ENCODE measurements at regions not wholly inside any gene's neighbourhood (a gene's known extent, or its start where the extent isn't known, plus 50 kb on each side); places are given as distances from the start of the nearest gene placed in this dataset.
"Not testable (repeated sequence)": the region's sequence is repeated elsewhere in the genome, so short reads cannot be mapped to it uniquely, and the experiment has no call there.

GRCh38 chr20:26373066-26373465 is 676.4 kb upstream of the ZNF337 start:
- not testable (repeated sequence) for DNase-seq; H3K27me3 ChIP-seq (replicated peaks; ENCODE audit: control insufficient read depth, insufficient read depth, low read length, poor library complexity, severe bottlenecking); H3K9me3 ChIP-seq (ENCODE audit: control insufficient read depth, low read length); H3K27ac ChIP-seq (ENCODE audit: insufficient read depth, low read length, poor library complexity, severe bottlenecking); H3K4me1 ChIP-seq (ENCODE audit: control insufficient read depth, insufficient read depth, low read length, poor library complexity, severe bottlenecking); H3K36me3 ChIP-seq (ENCODE audit: control insufficient read depth, insufficient read depth, low read length); H3K4me3 ChIP-seq (ENCODE audit: insufficient read depth, low read depth, low read length, poor library complexity, severe bottlenecking)

- Histone ChIP-seq H3K9me3 (ENCODE audit: control insufficient read depth, low read length) (no peaks in the 10 kb centered on the region), H3K27ac (ENCODE audit: insufficient read depth, low read length, poor library complexity, severe bottlenecking) (no peak overlapping the region), H3K4me3 (ENCODE audit: insufficient read depth, low read depth, low read length, poor library complexity, severe bottlenecking) (no peak overlapping the region), H3K27me3 (replicated peaks; ENCODE audit: control insufficient read depth, insufficient read depth, low read length, poor library complexity, severe bottlenecking) (no peaks in the 10 kb centered on the region), H3K36me3 (ENCODE audit: control insufficient read depth, insufficient read depth, low read length) (no peaks in the 10 kb centered on the region), H3K4me1 (ENCODE audit: control insufficient read depth, insufficient read depth, low read length, poor library complexity, severe bottlenecking) (no peaks in the 10 kb centered on the region)
- no peak for DNase-seq
These were observed 657.9 kb upstream of the ZNF337 start for GRCh38 chr20:26354511-26354910.

GRCh38 chr20:26347396-26347795 is 650.7 kb upstream of the ZNF337 start:
- no peak overlapping the region for H3K4me3 ChIP-seq (ENCODE audit: insufficient read depth, low read depth, low read length, poor library complexity, severe bottlenecking)
- no peak overlapping the region for H3K27ac ChIP-seq (ENCODE audit: insufficient read depth, low read length, poor library complexity, severe bottlenecking)
- no peaks in the 10 kb centered on the region for H3K9me3 ChIP-seq (ENCODE audit: control insufficient read depth, low read length)
- H3K27me3 ChIP-seq (replicated peaks; ENCODE audit: control insufficient read depth, insufficient read depth, low read length, poor library complexity, severe bottlenecking), result no peaks in the 10 kb centered on the region
- no peak for DNase-seq
- H3K4me1 ChIP-seq (ENCODE audit: control insufficient read depth, insufficient read depth, low read length, poor library complexity, severe bottlenecking), result no peaks in the 10 kb centered on the region
- H3K36me3 ChIP-seq (ENCODE audit: control insufficient read depth, insufficient read depth, low read length), result no peaks in the 10 kb centered on the region

- not testable (repeated sequence) for H3K27ac ChIP-seq (ENCODE audit: insufficient read depth, low read length, poor library complexity, severe bottlenecking); H3K9me3 ChIP-seq (ENCODE audit: control insufficient read depth, low read length); H3K27me3 ChIP-seq (replicated peaks; ENCODE audit: control insufficient read depth, insufficient read depth, low read length, poor library complexity, severe bottlenecking); DNase-seq; H3K4me1 ChIP-seq (ENCODE audit: control insufficient read depth, insufficient read depth, low read length, poor library complexity, severe bottlenecking); H3K36me3 ChIP-seq (ENCODE audit: control insufficient read depth, insufficient read depth, low read length); H3K4me3 ChIP-seq (ENCODE audit: insufficient read depth, low read depth, low read length, poor library complexity, severe bottlenecking)
These were observed 643.9 kb upstream of the ZNF337 start for GRCh38 chr20:26340460-26341065.

GRCh38 chr20:26324177-26324576 is 627.5 kb upstream of the ZNF337 start:
- Histone ChIP-seq H3K4me3 (ENCODE audit: insufficient read depth, low read depth, low read length, poor library complexity, severe bottlenecking) (no peak overlapping the region), H3K27me3 (replicated peaks; ENCODE audit: control insufficient read depth, insufficient read depth, low read length, poor library complexity, severe bottlenecking) (no peaks in the 10 kb centered on the region), H3K9me3 (ENCODE audit: control insufficient read depth, low read length) (no peaks in the 10 kb centered on the region), H3K27ac (ENCODE audit: insufficient read depth, low read length, poor library complexity, severe bottlenecking) (no peak overlapping the region), H3K4me1 (ENCODE audit: control insufficient read depth, insufficient read depth, low read length, poor library complexity, severe bottlenecking) (no peaks in the 10 kb centered on the region), H3K36me3 (ENCODE audit: control insufficient read depth, insufficient read depth, low read length) (no peaks in the 10 kb centered on the region)
- DNase-seq, result no peak

DNA sequence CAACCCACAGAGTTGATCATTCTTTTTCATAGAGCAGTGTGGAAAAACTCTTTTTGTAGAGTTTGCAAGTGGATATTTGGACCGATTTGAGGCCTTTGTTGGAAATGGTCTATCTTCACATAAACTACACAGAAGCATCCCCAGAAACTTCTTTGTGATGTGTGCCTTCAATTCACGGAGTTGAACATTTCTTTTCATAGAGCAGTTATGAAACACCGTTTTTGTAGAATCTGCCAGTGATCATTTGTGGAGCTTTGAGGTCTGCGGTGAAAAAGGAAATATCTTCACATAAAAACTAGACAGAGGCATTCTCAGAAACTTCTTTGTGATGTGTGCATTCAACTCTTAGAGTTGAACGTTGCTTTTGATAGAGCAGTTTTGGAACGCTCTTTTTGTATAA is 618.4 kb upstream of the ZNF337 start:
- no peak overlapping the region for H3K27ac ChIP-seq (ENCODE audit: insufficient read depth, low read length, poor library complexity, severe bottlenecking)
- H3K27me3 ChIP-seq (replicated peaks; ENCODE audit: control insufficient read depth, insufficient read depth, low read length, poor library complexity, severe bottlenecking), result no peaks in the 10 kb centered on the region
- no peaks in the 10 kb centered on the region for H3K9me3 ChIP-seq (ENCODE audit: control insufficient read depth, low read length)
- no peaks in the 10 kb centered on the region for H3K36me3 ChIP-seq (ENCODE audit: control insufficient read depth, insufficient read depth, low read length)
- H3K4me3 ChIP-seq (ENCODE audit: insufficient read depth, low read depth, low read length, poor library complexity, severe bottlenecking), result no peak overlapping the region
- no peak for DNase-seq
- H3K4me1 ChIP-seq (ENCODE audit: control insufficient read depth, insufficient read depth, low read length, poor library complexity, severe bottlenecking), result no peaks in the 10 kb centered on the region

DNA sequence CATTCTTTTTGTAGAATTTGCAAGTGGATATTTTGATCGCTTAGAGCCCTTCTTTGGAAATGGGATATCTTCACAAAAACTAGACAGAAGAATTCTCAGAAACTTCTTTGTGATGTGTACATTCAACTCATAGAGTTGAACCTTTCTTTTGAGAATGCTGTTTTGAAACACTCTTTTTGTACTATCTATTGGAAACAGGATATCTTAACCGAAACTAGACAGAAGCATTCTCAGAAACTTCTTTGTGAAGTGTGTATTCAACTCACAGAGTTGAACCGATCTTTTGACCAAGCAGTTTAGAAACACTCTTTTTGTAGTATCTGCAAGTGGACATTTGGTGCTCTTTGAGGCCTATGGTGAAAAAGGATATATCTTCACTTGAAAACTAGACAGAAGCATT is 613.1 kb upstream of the ZNF337 start:
- H3K27me3 ChIP-seq (replicated peaks; ENCODE audit: control insufficient read depth, insufficient read depth, low read length, poor library complexity, severe bottlenecking); H3K27ac ChIP-seq (ENCODE audit: insufficient read depth, low read length, poor library complexity, severe bottlenecking); H3K4me1 ChIP-seq (ENCODE audit: control insufficient read depth, insufficient read depth, low read length, poor library complexity, severe bottlenecking); H3K4me3 ChIP-seq (ENCODE audit: insufficient read depth, low read depth, low read length, poor library complexity, severe bottlenecking); H3K9me3 ChIP-seq (ENCODE audit: control insufficient read depth, low read length); H3K36me3 ChIP-seq (ENCODE audit: control insufficient read depth, insufficient read depth, low read length); DNase-seq: not testable (repeated sequence)

GRCh38 chr20:26308961-26309360 is 612.3 kb upstream of the ZNF337 start:
- H3K4me1 ChIP-seq (ENCODE audit: control insufficient read depth, insufficient read depth, low read length, poor library complexity, severe bottlenecking), result no peaks in the 10 kb centered on the region
- H3K27me3 ChIP-seq (replicated peaks; ENCODE audit: control insufficient read depth, insufficient read depth, low read length, poor library complexity, severe bottlenecking), result no peaks in the 10 kb centered on the region
- DNase-seq, result no peak
- no peak overlapping the region for H3K4me3 ChIP-seq (ENCODE audit: insufficient read depth, low read depth, low read length, poor library complexity, severe bottlenecking)
- no peak overlapping the region for H3K27ac ChIP-seq (ENCODE audit: insufficient read depth, low read length, poor library complexity, severe bottlenecking)
- H3K36me3 ChIP-seq (ENCODE audit: control insufficient read depth, insufficient read depth, low read length), result no peaks in the 10 kb centered on the region
- H3K9me3 ChIP-seq (ENCODE audit: control insufficient read depth, low read length), result no peaks in the 10 kb centered on the region

GRCh38 chr20:26295006-26295405 is 598.4 kb upstream of the ZNF337 start:
- H3K27me3 ChIP-seq (replicated peaks; ENCODE audit: control insufficient read depth, insufficient read depth, low read length, poor library complexity, severe bottlenecking), result no peaks in the 10 kb centered on the region
- H3K4me1 ChIP-seq (ENCODE audit: control insufficient read depth, insufficient read depth, low read length, poor library complexity, severe bottlenecking), result no peaks in the 10 kb centered on the region
- H3K9me3 ChIP-seq (ENCODE audit: control insufficient read depth, low read length), result no peaks in the 10 kb centered on the region
- no peak overlapping the region for H3K4me3 ChIP-seq (ENCODE audit: insufficient read depth, low read depth, low read length, poor library complexity, severe bottlenecking)
- no peak for DNase-seq
- no peak overlapping the region for H3K27ac ChIP-seq (ENCODE audit: insufficient read depth, low read length, poor library complexity, severe bottlenecking)
- H3K36me3 ChIP-seq (ENCODE audit: control insufficient read depth, insufficient read depth, low read length), result no peaks in the 10 kb centered on the region

- not testable (repeated sequence) for H3K4me3 ChIP-seq (ENCODE audit: insufficient read depth, low read depth, low read length, poor library complexity, severe bottlenecking); H3K36me3 ChIP-seq (ENCODE audit: control insufficient read depth, insufficient read depth, low read length); H3K27me3 ChIP-seq (replicated peaks; ENCODE audit: control insufficient read depth, insufficient read depth, low read length, poor library complexity, severe bottlenecking); H3K9me3 ChIP-seq (ENCODE audit: control insufficient read depth, low read length); H3K4me1 ChIP-seq (ENCODE audit: control insufficient read depth, insufficient read depth, low read length, poor library complexity, severe bottlenecking); DNase-seq; H3K27ac ChIP-seq (ENCODE audit: insufficient read depth, low read length, poor library complexity, severe bottlenecking)
These were observed 591.9 kb upstream of the ZNF337 start for GRCh38 chr20:26288379-26289061.

Measured in effector memory CD4-positive, alpha-beta T cell (primary cell).